ENCODE measurements at regions not wholly inside any gene's neighbourhood (a gene's known extent, or its start where the extent isn't known, plus 50 kb on each side); places are given as distances from the start of the nearest gene placed in this dataset.
"Not testable (repeated sequence)": the region's sequence is repeated elsewhere in the genome, so short reads cannot be mapped to it uniquely, and the experiment has no call there.

- peaks cover 0 to 9% (median 3%) of the 10 kb centered on the region in 4 donors for H3K4me1 ChIP-seq
- no peak for TF ChIP-seq CTCF (IDR thresholded peaks at IDR 0.05)
- DNase-seq = no peak
- peaks cover 0 to 11% of the 10 kb centered on the region in 2 donors for H3K27me3 ChIP-seq
- no peak overlapping the region for H3K27ac ChIP-seq
- intact Hi-C loops (cut with DNase I; ENCODE audit: low total_unique reads) = no loop called here
- no peaks in the 10 kb centered on the region for H3K36me3 ChIP-seq
- H3K9me3 ChIP-seq = no peaks in the 10 kb centered on the region
- H3K4me3 ChIP-seq = no peak overlapping the region
Measured at GRCh38 chr10:42242135-42242805, 396.1 kb downstream of the ZNF33B start.

GRCh38 chr10:42236401-42236800 lies 402.0 kb downstream of the ZNF33B start:
- H3K4me1 ChIP-seq; H3K27ac ChIP-seq; DNase-seq; intact Hi-C loops (cut with DNase I; ENCODE audit: low total_unique reads); H3K36me3 ChIP-seq; H3K9me3 ChIP-seq; H3K4me3 ChIP-seq; H3K27me3 ChIP-seq: not testable (repeated sequence)

GRCh38 chr10:42235736-42236135 lies 402.6 kb downstream of the ZNF33B start:
- H3K27ac ChIP-seq; DNase-seq; intact Hi-C loops (cut with DNase I; ENCODE audit: low total_unique reads); H3K4me1 ChIP-seq; H3K9me3 ChIP-seq; H3K36me3 ChIP-seq; H3K27me3 ChIP-seq; H3K4me3 ChIP-seq: not testable (repeated sequence)

- H3K36me3 ChIP-seq; H3K4me3 ChIP-seq; H3K27me3 ChIP-seq; DNase-seq; H3K9me3 ChIP-seq; H3K4me1 ChIP-seq; intact Hi-C loops (cut with DNase I; ENCODE audit: low total_unique reads); H3K27ac ChIP-seq: not testable (repeated sequence)
Measured at GRCh38 chr10:42235241-42235640, 403.1 kb downstream of the ZNF33B start.

GRCh38 chr10:42234506-42234905 lies 403.9 kb downstream of the ZNF33B start:
- H3K27me3 ChIP-seq; H3K9me3 ChIP-seq; H3K27ac ChIP-seq; H3K36me3 ChIP-seq; intact Hi-C loops (cut with DNase I; ENCODE audit: low total_unique reads); DNase-seq; H3K4me3 ChIP-seq; H3K4me1 ChIP-seq: not testable (repeated sequence)

- H3K27me3 ChIP-seq; H3K36me3 ChIP-seq; H3K4me3 ChIP-seq; H3K9me3 ChIP-seq; DNase-seq; intact Hi-C loops (cut with DNase I; ENCODE audit: low total_unique reads); H3K4me1 ChIP-seq; H3K27ac ChIP-seq: not testable (repeated sequence)
Measured at GRCh38 chr10:42233461-42234206, 404.7 kb downstream of the ZNF33B start.

GRCh38 chr10:42232955-42233354 lies 405.4 kb downstream of the ZNF33B start:
- DNase-seq; intact Hi-C loops (cut with DNase I; ENCODE audit: low total_unique reads); H3K9me3 ChIP-seq; H3K4me1 ChIP-seq; H3K4me3 ChIP-seq; H3K36me3 ChIP-seq; H3K27me3 ChIP-seq; H3K27ac ChIP-seq: not testable (repeated sequence)

- H3K4me1 ChIP-seq; intact Hi-C loops (cut with DNase I; ENCODE audit: low total_unique reads); DNase-seq; H3K9me3 ChIP-seq; H3K27ac ChIP-seq; H3K27me3 ChIP-seq; H3K36me3 ChIP-seq; H3K4me3 ChIP-seq: not testable (repeated sequence)
Measured at GRCh38 chr10:42230812-42231211, 407.6 kb downstream of the ZNF33B start.

GRCh38 chr10:42230115-42230514 lies 408.3 kb downstream of the ZNF33B start:
- H3K9me3 ChIP-seq; H3K27ac ChIP-seq; DNase-seq; H3K27me3 ChIP-seq; H3K36me3 ChIP-seq; intact Hi-C loops (cut with DNase I; ENCODE audit: low total_unique reads); H3K4me1 ChIP-seq; H3K4me3 ChIP-seq: not testable (repeated sequence)

GRCh38 chr10:42227859-42228258 lies 410.5 kb downstream of the ZNF33B start:
- H3K4me1 ChIP-seq; H3K27ac ChIP-seq; H3K4me3 ChIP-seq; H3K36me3 ChIP-seq; DNase-seq; intact Hi-C loops (cut with DNase I; ENCODE audit: low total_unique reads); H3K9me3 ChIP-seq; H3K27me3 ChIP-seq: not testable (repeated sequence)

GRCh38 chr10:42193588-42193987 lies 444.8 kb downstream of the ZNF33B start:
- H3K27me3 ChIP-seq; DNase-seq; H3K36me3 ChIP-seq; intact Hi-C loops (cut with DNase I; ENCODE audit: low total_unique reads); H3K9me3 ChIP-seq; H3K4me3 ChIP-seq; H3K27ac ChIP-seq; H3K4me1 ChIP-seq: not testable (repeated sequence)
